ENCODE measurements at regions not wholly inside any gene's neighbourhood (a gene's known extent, or its start where the extent isn't known, plus 50 kb on each side); places are given as distances from the start of the nearest gene placed in this dataset.

DNA sequence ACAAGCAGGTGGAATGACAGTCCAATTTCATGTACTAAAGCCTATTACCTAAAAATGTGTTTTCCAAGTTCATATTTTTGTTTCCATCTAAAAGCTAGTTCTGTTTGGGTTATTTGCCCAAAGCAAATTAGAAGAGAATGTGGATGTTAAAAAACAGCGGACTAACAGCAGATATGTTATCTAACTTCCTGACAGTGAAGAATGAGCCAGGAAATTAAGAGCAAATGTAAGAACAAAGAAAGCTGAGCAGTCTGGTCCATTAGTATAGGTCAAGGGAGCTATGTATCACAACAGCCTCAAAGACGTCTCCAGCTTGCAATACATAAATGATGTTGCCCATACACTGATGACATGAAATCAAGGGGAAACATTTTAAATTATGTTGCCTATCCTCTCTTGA lies 145.5 kb upstream of the PLD5 start:
- no peaks in the 10 kb centered on the region for H4K20me1 ChIP-seq (replicated peaks in 1 of 2; ENCODE audit: control insufficient read depth in 1 of 2, insufficient read depth in 2 of 2, low read length in 2 of 2)
- no peak overlapping the region for H3K4me3 ChIP-seq (ENCODE audit: extremely low read depth in 1 of 4, insufficient read depth in 2 of 4, low read depth in 3 of 4, low read length in 4 of 4)
- ChIA-PET POLR2A (ENCODE audit: partially characterized antibody) (no interaction called here), CTCF (ENCODE audit: partially characterized antibody) (interaction anchor here (0.6 to 7.8 kb wide), 3 partner anchors 15 to 245 kb away, joined by 3 to 40 read pairs (median 6); no protein-coding TSS in a partner anchor)
- no peak overlapping the region for H3K23ac ChIP-seq (ENCODE audit: insufficient read length)
- H3K9me3 ChIP-seq (ENCODE audit: insufficient read depth in 2 of 2, low read depth in 1 of 2, low read length in 1 of 2) = no peaks in the 10 kb centered on the region
- no peak overlapping the region for H2BK20ac ChIP-seq (ENCODE audit: low read length)
- H3K14ac ChIP-seq (ENCODE audit: insufficient read length) = no peak overlapping the region
- WGBS, 2 experiments (ENCODE audit: extremely low coverage in 1 of 2, insufficient coverage in 1 of 2, insufficient read length in 1 of 2, insufficient replicate concordance in 2 of 2, low coverage in 1 of 2, low lambda C conversion rate in 2 of 2, missing lambda C conversion rate in 1 of 2) = 94% methylated on average over 2 of the region's 2 CpGs; no CpG with 5 or more reads in 1 of the 2 experiments
- no peak overlapping the region for H3K4me2 ChIP-seq (ENCODE audit: insufficient read depth in 1 of 2, low read depth in 2 of 2, low read length in 2 of 2)
- H3K56ac ChIP-seq (replicated peaks; ENCODE audit: insufficient read length, low read depth, low read length) = no peak overlapping the region
- no peak overlapping the region for H4K8ac ChIP-seq (ENCODE audit: extremely low read depth, insufficient read depth, low read length)
- no peaks in the 10 kb centered on the region for H3K23me2 ChIP-seq (ENCODE audit: low read depth, low read length)
- H3K18ac ChIP-seq (ENCODE audit: extremely low read depth, low read length) = no peak overlapping the region
- H4K91ac ChIP-seq (replicated peaks; ENCODE audit: insufficient read length, low read length) = no peak overlapping the region
- FAIRE-seq (no peak), DNase-seq (ENCODE audit: low read depth in 1 of 2, low spot score in 2 of 2) (no peak)
- H3K36me3 ChIP-seq (ENCODE audit: control insufficient read depth in 2 of 4, insufficient read depth in 4 of 4, low read length in 3 of 4) = no peaks in the 10 kb centered on the region
- H3K79me2 ChIP-seq (ENCODE audit: control insufficient read depth in 1 of 2, insufficient read depth in 2 of 2, low read length in 2 of 2) = no peaks in the 10 kb centered on the region
- no peak overlapping the region for H2BK120ac ChIP-seq (replicated peaks; ENCODE audit: low read depth, low read length)
- no peak overlapping the region for H2BK5ac ChIP-seq (ENCODE audit: low read depth, low read length)
- no peak overlapping the region for H2BK12ac ChIP-seq (ENCODE audit: low read depth, low read length)
- no peak overlapping the region for H3K27ac ChIP-seq (ENCODE audit: low read depth, low read length)
- H3K4me1 ChIP-seq (replicated peaks in 1 of 4; ENCODE audit: control insufficient read depth in 3 of 4, insufficient read depth in 4 of 4, low read length in 3 of 4) = peaks cover 0 to 2% (median 0%) of the 10 kb centered on the region in 4 experiments; a peak in 1 of 7 replicates
- H3K79me1 ChIP-seq (ENCODE audit: low read depth, low read length) = no peaks in the 10 kb centered on the region
- no peaks in the 10 kb centered on the region for H3K27me3 ChIP-seq (replicated peaks in 1 of 4; ENCODE audit: control insufficient read depth in 3 of 4, extremely low read depth in 1 of 4, insufficient read depth in 3 of 4, low read length in 3 of 4)
- no peak overlapping the region for H3K4ac ChIP-seq (replicated peaks; ENCODE audit: insufficient read length, low read depth, low read length)
- no peak overlapping the region for H3K9ac ChIP-seq (replicated peaks in 1 of 4; ENCODE audit: extremely low read depth in 1 of 4, low read depth in 3 of 4, low read length in 3 of 4)
- H2AK5ac ChIP-seq (ENCODE audit: low read depth, low read length) = no peak overlapping the region
- H4K5ac ChIP-seq (ENCODE audit: insufficient read length, low read depth, low read length) = no peak overlapping the region
- no peak overlapping the region for H2BK15ac ChIP-seq (ENCODE audit: low read length)
- H2AFZ ChIP-seq (ENCODE audit: low read length) = no peak overlapping the region
- TF ChIP-seq TEAD4 (IDR thresholded peaks at IDR 0.05; ENCODE audit: low read depth, low read length) = no peak
